NB4 (cell line): ENCODE measurements at regions not wholly inside any gene's neighbourhood (a gene's known extent, or its start where the extent isn't known, plus 50 kb on each side); places are given as distances from the start of the nearest gene placed in this dataset.

Source experiments
- DNase-seq: peaks from one replicate; pipeline ENCODE4 v3.0.0; 2010; ENCODE audit warnings: low read depth
- H3K4me3 ChIP-seq: one replicate; pipeline ENCODE4 v1.5.1; 2011; ENCODE audit warnings: mild to moderate bottlenecking, low read depth, low read length, moderate library complexity
- CTCF ChIP-seq: IDR thresholded peaks from one replicate; pipeline ENCODE4 v1.5.1; 2012; ENCODE audit warnings: low read depth, low read length
- MAX ChIP-seq: IDR thresholded peaks from 2 replicates; pipeline ENCODE4 v1.6.1; 2011; ENCODE audit warnings: low read depth, low read length
- MYC ChIP-seq: IDR thresholded peaks from 2 replicates; pipeline ENCODE4 v1.6.1; 2011; ENCODE audit warnings: low read depth, low read length
- POLR2A ChIP-seq: IDR thresholded peaks from 2 replicates; pipeline ENCODE4 v1.6.1; 2011; ENCODE audit warnings: mild to moderate bottlenecking; ENCODE audit not compliant: insufficient read length; ENCODE audit errors: extremely low read depth

DNA sequence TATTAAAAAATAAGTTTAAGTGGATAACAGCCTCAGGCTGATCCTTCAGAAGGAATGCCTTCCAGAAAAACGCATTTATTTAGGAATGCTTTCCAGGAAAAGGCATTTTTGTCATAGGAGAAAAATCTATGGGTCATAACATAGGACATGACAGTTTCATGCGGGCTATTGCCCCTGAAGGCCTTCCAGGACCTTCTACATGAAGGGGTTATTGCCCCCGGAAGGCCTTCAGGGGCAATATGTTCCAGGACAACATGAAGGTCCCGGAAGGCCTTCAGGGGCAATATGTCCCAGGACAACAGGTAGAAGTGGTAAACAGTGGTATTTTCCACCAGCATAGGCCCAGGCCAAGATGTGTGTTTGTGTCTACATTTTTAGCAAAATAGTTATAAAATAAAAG, 191.3 kb upstream of the RASA1 start:
- DNase-seq: no peak
- TF ChIP-seq POLR2A (no peak), MYC (no peak), MAX (no peak), CTCF (no peak)
- no peak overlapping the region for H3K4me3 ChIP-seq

- H3K4me3 ChIP-seq: no peak overlapping the region
- DNase-seq: peak; percentile 44
- TF ChIP-seq CTCF: no peak
- no peak for TF ChIP-seq MAX
- no peak for TF ChIP-seq MYC
- TF ChIP-seq POLR2A: no peak
Observed at GRCh38 chr5:87076931-87077330, 190.8 kb upstream of the RASA1 start.

GRCh38 chr5:87079219-87079618, 188.5 kb upstream of the RASA1 start:
- DNase-seq: peak; percentile 39
- TF ChIP-seq MAX (peak; percentile 37), MYC (peak; percentile 45), POLR2A (no peak)
- no peak overlapping the region for H3K4me3 ChIP-seq

DNA sequence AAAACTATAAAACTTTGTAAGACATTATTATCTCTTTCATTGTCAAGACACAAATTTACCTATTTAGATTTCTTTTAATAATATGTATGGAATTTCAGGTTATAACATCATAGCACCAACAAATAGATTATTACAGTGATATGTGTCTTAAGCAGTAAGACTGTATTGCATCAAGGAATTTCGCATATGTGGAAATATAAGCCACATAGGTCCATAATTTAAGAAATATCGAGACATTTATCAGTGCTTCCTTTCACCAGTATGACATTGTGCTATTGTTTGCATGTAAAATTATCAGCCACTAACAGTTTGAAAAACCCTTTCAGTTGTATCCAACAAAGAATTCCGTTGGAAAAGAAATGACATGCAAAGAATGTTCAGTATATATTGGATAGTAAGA, 186.7 kb upstream of the RASA1 start:
- DNase-seq: no peak
- TF ChIP-seq CTCF (no peak), MAX (no peak), MYC (no peak), POLR2A (no peak)
- H3K4me3 ChIP-seq: peak overlapping the region; percentile 35

DNA sequence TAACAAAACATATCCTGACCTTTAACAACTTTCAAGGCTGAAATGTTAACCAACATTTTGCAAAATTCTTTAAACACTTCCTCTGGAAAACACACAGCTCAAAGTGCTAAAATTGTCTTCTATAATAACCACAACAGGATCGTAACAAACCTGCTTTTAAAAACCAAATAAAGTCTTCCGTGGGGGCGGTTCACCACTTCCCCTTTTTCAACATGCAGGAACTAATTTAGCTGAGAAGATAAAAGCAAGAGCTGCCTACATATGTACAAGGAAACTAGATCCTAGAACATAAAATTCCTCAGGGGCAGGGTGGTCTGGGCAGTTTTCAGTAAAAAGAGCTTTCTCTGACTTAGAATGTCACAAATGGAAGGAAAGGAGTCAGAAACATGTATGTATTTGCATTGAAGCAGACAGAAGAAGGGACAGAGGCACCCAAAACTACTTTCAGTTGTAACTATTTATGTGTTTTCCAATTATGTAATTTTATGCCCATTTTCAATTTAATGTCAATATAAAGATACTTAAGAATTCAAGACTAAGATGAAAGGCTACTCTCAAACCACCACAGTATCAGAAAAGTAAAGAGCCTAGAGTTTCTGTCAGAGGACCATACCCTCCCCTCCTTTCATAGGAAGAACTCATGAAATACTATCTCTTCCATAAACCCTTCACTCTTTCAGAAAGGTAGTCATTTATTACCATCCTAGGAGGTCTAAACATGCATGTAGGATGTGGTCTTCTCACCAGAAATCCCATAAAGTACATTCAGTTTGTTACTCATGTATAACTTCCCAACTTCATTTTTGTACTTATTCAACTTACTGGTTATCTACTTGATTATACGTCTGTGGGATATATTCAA, 185.9 kb upstream of the RASA1 start:
- DNase-seq: peak; percentile 93
- peak overlapping the region; percentile 35 for H3K4me3 ChIP-seq
- TF ChIP-seq MYC: peak; percentile 64; the same call in 1 of the 2 replicates
- no peak for TF ChIP-seq CTCF
- peak; percentile 54 for TF ChIP-seq MAX

DNA sequence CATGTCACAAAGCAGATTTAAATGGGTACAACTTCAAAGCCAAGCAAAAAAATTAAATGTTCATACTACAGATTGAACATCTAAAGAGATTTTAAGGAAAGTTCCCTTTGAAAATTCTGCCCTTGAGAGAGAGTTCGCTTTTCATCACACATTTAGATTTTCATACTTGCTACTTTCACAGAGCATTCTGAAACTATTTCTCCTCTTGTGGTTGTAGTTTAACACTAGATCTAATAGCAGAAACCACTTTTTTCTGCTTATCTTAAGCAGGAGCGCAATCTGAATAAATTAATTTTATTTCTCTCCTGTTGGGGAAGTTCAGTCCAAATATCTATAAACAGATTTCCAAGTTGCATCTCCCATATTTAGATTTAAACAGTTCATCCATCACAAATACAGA, 173.3 kb upstream of the RASA1 start:
- DNase-seq: no peak
- no peak overlapping the region for H3K4me3 ChIP-seq
- TF ChIP-seq MAX (no peak), POLR2A (no peak), CTCF (no peak), MYC (no peak)
